HG02884 (cell line): ENCODE measurements at regions not wholly inside any gene's neighbourhood (a gene's known extent, or its start where the extent isn't known, plus 50 kb on each side); places are given as distances from the start of the nearest gene placed in this dataset.

Source experiments
- ATAC-seq: cut with Tn5 transposase; IDR thresholded peaks from one replicate; pipeline ENCODE4 v1.9.1; 2021; ENCODE audit warnings: mild to moderate bottlenecking, moderate library complexity; ENCODE audit not compliant: unreplicated experiment

DNA sequence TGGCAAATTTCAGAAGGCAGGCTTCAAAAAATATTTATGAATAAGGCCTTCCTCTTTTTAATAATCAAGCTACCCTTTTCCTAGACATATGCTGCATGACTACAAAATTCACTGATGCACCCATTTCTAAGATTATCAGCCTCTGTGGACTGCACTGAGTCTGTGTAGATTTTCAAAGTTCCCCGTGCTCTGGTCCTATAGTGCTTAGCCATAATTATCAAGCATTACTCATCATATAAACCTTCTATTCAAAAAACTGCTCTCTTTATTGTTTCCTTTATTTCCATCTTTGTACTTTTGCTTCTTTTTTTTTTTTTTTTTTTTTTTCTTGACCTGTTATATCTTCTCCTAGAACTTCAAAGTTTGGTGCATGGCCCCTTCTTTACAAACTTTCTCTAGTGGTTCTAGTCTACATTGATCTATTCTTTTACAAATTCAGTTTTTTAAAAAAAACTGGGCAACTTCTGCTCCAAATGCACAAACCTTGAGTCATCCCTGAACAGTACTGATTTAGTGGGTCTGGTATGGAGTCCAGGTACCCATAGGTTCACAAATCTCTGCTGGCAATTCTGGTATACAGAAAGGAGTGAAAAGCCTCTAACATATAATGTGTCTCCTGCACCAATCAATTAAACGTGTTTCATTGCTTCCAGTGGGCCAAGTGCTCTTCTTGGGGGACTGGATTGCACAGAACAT is 481.9 kb downstream of the NUP35 start:
- no peak for ATAC-seq

- ATAC-seq: no peak
Measured at GRCh38 chr2:183606718-183607085, 482.5 kb downstream of the NUP35 start.

GRCh38 chr2:183607995-183608394 is 483.8 kb downstream of the NUP35 start:
- ATAC-seq: no peak

- no peak for ATAC-seq
Measured at GRCh38 chr2:183608747-183609146, 484.5 kb downstream of the NUP35 start.

DNA sequence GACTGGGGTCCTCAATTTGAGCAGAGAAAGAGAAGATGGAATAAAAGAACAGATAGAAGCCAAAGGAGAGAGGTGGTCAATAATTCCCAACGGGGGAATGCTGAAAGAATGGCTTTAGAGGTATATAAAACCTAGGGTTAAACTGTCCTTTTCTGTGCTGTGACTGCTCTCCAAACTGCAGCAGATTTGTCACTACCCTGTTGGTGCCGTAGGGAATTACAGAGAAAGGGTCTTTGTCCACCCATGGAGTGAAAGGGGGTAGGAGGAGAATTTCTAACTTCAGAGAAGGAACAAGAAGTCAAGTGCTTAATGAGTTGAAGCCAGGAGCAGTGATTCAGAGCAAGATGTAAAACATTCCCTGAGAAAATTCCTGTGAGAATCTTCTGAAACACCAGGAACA is 486.5 kb downstream of the NUP35 start:
- ATAC-seq: no peak

DNA sequence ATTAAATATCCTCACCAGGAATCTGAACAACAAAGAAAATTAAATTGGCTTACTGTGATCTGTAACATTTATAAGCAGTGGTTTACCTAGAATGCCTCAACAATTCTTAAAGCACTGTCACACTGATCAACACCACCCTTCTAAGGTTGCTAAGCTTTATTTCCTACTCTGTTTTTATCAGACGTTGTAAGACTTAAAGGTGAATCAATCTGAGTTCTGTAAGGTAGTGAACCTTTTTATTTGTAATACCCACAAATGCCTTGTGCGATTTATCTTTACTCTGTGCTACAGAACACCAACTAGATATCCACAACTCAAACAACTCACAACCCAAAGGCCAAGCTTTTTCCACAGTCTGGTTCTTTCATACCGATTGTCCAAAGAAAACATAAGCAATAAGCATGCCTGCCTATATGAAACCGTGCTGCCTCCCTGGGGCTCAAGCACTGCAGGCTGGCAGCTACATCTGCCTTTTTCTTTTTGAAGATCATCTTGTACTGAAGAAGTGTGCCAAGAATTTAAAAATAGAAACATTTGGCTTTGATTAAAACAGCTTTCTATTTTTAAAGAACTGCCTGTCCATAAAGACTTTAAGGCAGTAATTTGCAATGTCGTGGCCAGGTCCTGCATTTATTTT is 490.7 kb downstream of the NUP35 start:
- ATAC-seq: no peak

GRCh38 chr2:183623227-183623626 is 499.0 kb downstream of the NUP35 start:
- no peak for ATAC-seq

- no peak for ATAC-seq
Measured at GRCh38 chr2:183630964-183631363, 506.7 kb downstream of the NUP35 start.

DNA sequence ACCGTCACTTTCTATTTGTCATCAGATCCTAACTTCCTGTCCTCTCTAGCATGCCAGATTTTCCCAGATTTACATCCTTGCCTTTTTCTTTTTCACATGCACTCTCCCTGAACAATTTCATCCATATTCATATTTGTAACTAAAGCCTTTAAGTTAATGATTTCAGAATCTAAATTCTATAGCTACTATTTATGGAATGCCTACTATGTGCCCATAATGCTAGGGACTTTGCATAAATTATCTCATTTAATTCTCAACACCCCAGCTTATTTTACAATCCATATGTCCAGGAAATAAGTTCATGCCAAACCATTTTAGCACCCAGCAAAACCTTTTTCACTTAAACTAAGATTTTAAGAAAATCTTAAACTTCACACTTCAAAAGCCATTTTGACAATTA is 531.9 kb downstream of the NUP35 start:
- ATAC-seq: no peak

DNA sequence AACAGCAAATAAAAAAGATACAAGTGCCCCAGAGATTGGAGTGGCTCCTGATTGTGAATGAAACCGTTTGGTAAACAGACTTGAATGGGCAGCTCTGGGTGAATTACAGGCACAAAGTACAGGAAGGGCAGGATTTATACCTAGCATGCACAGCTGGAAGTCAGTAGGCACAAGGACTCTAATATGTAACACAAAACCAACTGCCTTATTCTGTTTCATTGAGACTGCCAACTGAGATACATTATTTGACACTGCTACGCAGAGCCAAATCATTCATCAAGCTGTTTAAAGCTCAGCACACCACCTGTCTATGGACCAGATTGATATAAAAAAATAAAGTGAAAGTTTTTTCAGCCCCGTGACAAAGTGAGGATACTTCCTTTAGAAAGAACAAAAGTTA is 541.2 kb downstream of the NUP35 start:
- no peak for ATAC-seq

DNA sequence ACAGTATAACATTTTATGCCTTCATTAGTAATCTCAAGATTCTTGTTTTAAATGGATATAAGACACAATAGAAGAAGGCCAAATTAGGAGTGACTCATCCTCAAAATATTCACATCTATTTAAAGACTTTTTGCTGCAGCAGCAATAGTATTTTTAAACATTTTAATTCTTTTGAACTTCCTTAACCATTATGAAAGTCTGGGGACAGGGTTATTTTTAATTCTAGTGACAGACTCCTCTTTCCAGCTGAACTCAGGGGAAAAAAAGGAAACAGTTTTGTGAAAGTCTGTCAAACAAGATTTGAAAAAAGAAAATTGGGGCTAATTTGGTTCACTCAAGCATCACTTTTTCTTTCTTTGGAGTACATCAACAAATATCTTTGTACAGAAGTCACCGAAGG is 541.8 kb downstream of the NUP35 start:
- no peak for ATAC-seq

GRCh38 chr2:183671233-183671632 is 547.0 kb downstream of the NUP35 start:
- ATAC-seq: no peak

DNA sequence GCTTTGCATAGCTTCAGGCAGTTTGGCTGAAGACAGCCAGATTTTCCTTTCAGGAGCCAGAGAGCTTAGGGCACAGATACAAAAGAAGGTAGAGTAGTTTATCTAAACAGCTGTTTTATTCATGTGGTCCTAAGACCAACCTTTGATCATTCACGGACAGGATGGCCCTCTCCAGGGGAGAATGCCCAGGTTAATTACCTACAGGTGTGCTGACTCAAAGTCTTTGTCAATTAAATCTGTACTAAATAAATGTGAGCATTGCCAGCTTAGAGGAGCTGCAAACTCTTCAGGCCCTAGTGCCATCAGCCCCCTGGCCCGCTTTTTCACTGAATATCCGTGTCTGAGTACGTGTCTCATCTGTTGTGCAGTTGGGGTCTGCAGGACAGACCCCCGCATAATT is 554.7 kb downstream of the NUP35 start:
- no peak for ATAC-seq

- no peak for ATAC-seq
Measured at GRCh38 chr2:183680573-183680972, 556.3 kb downstream of the NUP35 start.

DNA sequence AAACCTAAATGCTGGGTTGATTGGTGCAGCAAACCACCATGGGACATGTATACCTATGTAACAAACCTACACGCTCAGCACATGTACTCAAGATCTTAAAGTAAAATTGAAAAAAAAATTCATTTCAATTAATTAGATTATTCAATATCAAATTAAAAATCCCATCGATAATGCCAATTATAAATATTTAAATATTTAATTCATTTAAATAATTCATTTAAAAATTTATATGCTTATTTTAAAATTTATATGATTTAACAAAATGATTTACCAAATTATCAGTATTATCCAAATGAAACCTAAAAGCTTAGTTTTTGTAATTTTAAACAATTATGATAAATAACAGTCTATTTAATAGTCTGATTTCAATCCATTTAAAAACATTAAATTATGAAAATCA is 560.4 kb downstream of the NUP35 start:
- no peak for ATAC-seq

DNA sequence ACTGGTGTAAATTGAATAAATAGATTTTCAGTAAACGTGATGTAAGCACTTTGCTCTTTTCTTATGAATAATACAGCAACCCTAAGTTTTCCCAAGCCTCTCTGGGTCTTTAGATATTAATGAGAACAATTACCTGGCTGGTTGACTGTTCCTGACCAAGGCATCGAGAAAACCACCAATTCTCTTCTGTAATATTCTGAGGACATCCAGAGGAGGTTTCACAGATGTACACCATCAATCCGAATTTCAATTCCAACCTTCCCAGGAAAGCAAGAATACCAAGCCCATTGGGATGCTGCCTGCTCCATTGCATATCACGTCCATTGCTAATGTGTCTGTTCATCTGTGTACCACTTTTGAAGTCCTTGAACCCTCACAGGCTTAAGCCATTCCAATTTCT is 571.8 kb downstream of the NUP35 start:
- ATAC-seq: no peak

- no peak for ATAC-seq
Measured at GRCh38 chr2:183709829-183710228, 585.6 kb downstream of the NUP35 start.

GRCh38 chr2:183718246-183718645 is 594.0 kb downstream of the NUP35 start:
- no peak for ATAC-seq

- ATAC-seq: no peak
Measured at GRCh38 chr2:183723278-183723677, 599.0 kb downstream of the NUP35 start.

- ATAC-seq: no peak
Measured at GRCh38 chr2:183729380-183729779, 605.1 kb downstream of the NUP35 start.

GRCh38 chr2:183740241-183740640 is 616.0 kb downstream of the NUP35 start:
- ATAC-seq: no peak

- ATAC-seq: no peak
Measured at GRCh38 chr2:183752571-183752970, 628.3 kb downstream of the NUP35 start.

DNA sequence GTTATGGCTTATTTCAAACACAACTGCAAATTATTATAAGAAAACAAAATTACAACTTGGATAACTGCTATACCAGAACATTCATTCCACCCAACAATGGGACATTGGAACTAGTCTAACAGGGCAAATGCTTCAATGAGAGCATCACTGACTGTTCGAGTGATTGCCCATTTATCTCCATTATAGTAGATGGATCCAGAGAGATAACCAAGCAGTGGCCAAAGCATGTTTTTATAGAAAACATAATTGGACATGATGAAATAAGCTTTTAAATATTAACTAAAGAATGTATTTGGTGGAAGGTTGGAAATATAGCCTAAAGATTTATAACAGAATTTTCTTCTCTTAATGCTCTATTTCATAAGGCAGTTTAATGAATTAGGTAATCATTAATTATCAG is 634.8 kb downstream of the NUP35 start:
- no peak for ATAC-seq
